Peyer's patch (tissue), 4 donors: ENCODE measurements at regions not wholly inside any gene's neighbourhood (a gene's known extent, or its start where the extent isn't known, plus 50 kb on each side); places are given as distances from the start of the nearest gene placed in this dataset.

Experiments used
- DNase-seq, 3 donors: peaks; one replicate each; pipeline ENCODE4 v3.0.0-alpha.2; 2017 to 2019
- H3K27ac ChIP-seq, 4 donors: fragments of 200-600 bp; sonication (generic); one replicate each; pipeline ENCODE4 v1.5.1; 2016 to 2019
- H3K27me3 ChIP-seq, 2 donors: fragments of 200-600 bp; sonication (generic); one replicate each; pipeline ENCODE4 v1.5.1; 2019
- H3K36me3 ChIP-seq, 3 donors: fragments of 200-600 bp; sonication (generic); one replicate each; pipeline ENCODE4 v1.5.1; 2016 to 2019
- H3K4me1 ChIP-seq, 4 donors: fragments of 200-600 bp; sonication (generic); one replicate each; pipeline ENCODE4 v1.5.1; 2016 to 2019
- H3K4me3 ChIP-seq, 4 donors: fragments of 200-600 bp; sonication (generic); 1 replicate in 3 of 4; 2 replicates in 1 of 4; pipeline ENCODE4 v1.5.1; 2016 to 2019; ENCODE audit warnings: mild to moderate bottlenecking in 1 of 4
- H3K9me3 ChIP-seq, 4 donors: fragments of 200-600 bp; sonication (generic); one replicate each; pipeline ENCODE4 v1.5.1; 2016 to 2019; ENCODE audit warnings: mild to moderate bottlenecking in 1 of 4
- POLR2A ChIP-seq, 2 donors: fragments of 450-650 bp; IDR thresholded peaks; one replicate each; pipeline ENCODE4 v1.5.1; 2017; ENCODE audit warnings: antibody characterized with exemption in 2 of 2, mild to moderate bottlenecking in 2 of 2, moderate library complexity in 2 of 2
- TF ChIP-seq, protein P1 (sequence below), 6 experiments: fragments of 450-650 bp in 4 of 6; fragments of 200-600 bp in 2 of 6; sonication (generic) in 1 of 6; IDR thresholded peaks; one replicate each; pipeline ENCODE4 v1.5.1; 2017 to 2019; ENCODE audit warnings: antibody characterized with exemption in 6 of 6, mild to moderate bottlenecking in 3 of 6, moderate library complexity in 1 of 6

DNA sequence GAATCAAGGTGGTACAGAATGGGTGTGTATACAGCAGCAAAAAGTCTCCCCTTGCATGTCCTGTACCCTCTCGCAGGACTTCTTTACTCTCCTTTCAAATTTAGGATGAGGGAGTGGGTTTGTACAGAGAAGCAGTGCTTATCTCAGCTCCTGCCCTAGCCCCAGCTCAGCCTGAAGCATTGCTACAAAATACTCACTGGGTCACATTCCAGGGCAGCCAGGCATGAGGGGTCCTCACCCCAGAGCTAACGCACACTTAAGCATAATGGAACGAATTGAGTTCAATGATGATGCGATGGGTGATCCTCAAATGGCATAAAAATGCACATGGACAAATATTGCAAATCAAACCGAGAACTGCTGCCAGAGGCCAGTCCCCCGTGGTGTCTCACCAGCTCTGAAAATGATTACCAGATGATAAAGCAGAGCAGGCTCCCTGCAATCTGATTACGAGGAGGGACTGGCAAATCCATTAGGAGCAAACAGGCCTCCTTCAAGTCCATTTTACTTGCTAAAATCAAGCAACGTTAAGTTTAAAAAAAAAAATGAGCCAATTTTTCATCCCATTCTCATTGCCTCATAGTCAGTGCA is 231.6 kb upstream of the TAS2R1 start:
- Histone ChIP-seq H3K27ac (no peak overlapping the region), H3K27me3 (no peaks in the 10 kb centered on the region), H3K4me1 (no peaks in the 10 kb centered on the region), H3K36me3 (no peaks in the 10 kb centered on the region), H3K4me3 (no peak overlapping the region), H3K9me3 (no peaks in the 10 kb centered on the region)
- no peak for DNase-seq
- TF ChIP-seq POLR2A (IDR thresholded peaks at IDR 0.05) = no peak
- TF ChIP-seq, protein P1, sequence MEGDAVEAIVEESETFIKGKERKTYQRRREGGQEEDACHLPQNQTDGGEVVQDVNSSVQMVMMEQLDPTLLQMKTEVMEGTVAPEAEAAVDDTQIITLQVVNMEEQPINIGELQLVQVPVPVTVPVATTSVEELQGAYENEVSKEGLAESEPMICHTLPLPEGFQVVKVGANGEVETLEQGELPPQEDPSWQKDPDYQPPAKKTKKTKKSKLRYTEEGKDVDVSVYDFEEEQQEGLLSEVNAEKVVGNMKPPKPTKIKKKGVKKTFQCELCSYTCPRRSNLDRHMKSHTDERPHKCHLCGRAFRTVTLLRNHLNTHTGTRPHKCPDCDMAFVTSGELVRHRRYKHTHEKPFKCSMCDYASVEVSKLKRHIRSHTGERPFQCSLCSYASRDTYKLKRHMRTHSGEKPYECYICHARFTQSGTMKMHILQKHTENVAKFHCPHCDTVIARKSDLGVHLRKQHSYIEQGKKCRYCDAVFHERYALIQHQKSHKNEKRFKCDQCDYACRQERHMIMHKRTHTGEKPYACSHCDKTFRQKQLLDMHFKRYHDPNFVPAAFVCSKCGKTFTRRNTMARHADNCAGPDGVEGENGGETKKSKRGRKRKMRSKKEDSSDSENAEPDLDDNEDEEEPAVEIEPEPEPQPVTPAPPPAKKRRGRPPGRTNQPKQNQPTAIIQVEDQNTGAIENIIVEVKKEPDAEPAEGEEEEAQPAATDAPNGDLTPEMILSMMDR (IDR thresholded peaks at IDR 0.05) = no peak

GRCh38 chr5:9859808-9860207 is 229.7 kb upstream of the TAS2R1 start:
- no peaks in the 10 kb centered on the region for H3K9me3 ChIP-seq
- no peaks in the 10 kb centered on the region for H3K27me3 ChIP-seq
- H3K36me3 ChIP-seq = no peaks in the 10 kb centered on the region
- TF ChIP-seq POLR2A (IDR thresholded peaks at IDR 0.05) = no peak
- TF ChIP-seq, protein P1 (IDR thresholded peaks at IDR 0.05) = no peak
- no peak for DNase-seq
- no peak overlapping the region for H3K27ac ChIP-seq
- no peak overlapping the region for H3K4me3 ChIP-seq
- no peaks in the 10 kb centered on the region for H3K4me1 ChIP-seq

GRCh38 chr5:9858043-9858442 is 227.9 kb upstream of the TAS2R1 start:
- Histone ChIP-seq H3K4me3 (no peak overlapping the region), H3K27me3 (no peaks in the 10 kb centered on the region), H3K9me3 (no peaks in the 10 kb centered on the region), H3K4me1 (no peaks in the 10 kb centered on the region), H3K36me3 (no peaks in the 10 kb centered on the region), H3K27ac (no peak overlapping the region)
- TF ChIP-seq, protein P1 (IDR thresholded peaks at IDR 0.05) = no peak
- TF ChIP-seq POLR2A (IDR thresholded peaks at IDR 0.05) = no peak
- no peak for DNase-seq

DNA sequence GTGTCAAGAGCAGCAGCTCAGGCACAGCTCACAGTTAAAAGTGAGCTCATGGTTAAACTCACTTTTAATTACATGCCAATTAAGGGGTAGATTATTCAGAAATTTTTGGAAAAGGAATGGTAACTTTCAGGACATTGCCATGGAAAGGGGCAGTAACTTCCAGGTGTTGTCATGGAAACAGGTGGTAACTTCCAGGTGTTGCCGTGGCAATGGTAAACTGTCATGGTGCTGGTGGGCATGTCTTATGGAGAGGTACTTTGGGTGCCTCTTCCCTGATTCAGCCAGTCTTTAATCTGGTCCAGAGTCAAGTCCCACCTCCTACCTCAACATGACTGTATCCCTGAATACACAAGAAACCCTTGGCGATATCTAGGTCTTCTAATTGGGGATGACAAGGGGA is 223.2 kb upstream of the TAS2R1 start:
- TF ChIP-seq POLR2A (IDR thresholded peaks at IDR 0.05) = no peak
- TF ChIP-seq, protein P1 (IDR thresholded peaks at IDR 0.05) = no peak
- Histone ChIP-seq H3K36me3 (no peaks in the 10 kb centered on the region), H3K4me3 (no peak overlapping the region), H3K4me1 (no peaks in the 10 kb centered on the region), H3K9me3 (no peaks in the 10 kb centered on the region), H3K27ac (no peak overlapping the region), H3K27me3 (no peaks in the 10 kb centered on the region)
- DNase-seq = no peak

- H3K9me3 ChIP-seq = no peaks in the 10 kb centered on the region
- DNase-seq = no peak
- no peaks in the 10 kb centered on the region for H3K4me1 ChIP-seq
- no peak overlapping the region for H3K4me3 ChIP-seq
- H3K36me3 ChIP-seq = no peaks in the 10 kb centered on the region
- no peak overlapping the region for H3K27ac ChIP-seq
- H3K27me3 ChIP-seq = no peaks in the 10 kb centered on the region
- TF ChIP-seq, protein P1 (IDR thresholded peaks at IDR 0.05) = no peak
- no peak for TF ChIP-seq POLR2A (IDR thresholded peaks at IDR 0.05)
These were observed 222.5 kb upstream of the TAS2R1 start for GRCh38 chr5:9852671-9853070.

DNA sequence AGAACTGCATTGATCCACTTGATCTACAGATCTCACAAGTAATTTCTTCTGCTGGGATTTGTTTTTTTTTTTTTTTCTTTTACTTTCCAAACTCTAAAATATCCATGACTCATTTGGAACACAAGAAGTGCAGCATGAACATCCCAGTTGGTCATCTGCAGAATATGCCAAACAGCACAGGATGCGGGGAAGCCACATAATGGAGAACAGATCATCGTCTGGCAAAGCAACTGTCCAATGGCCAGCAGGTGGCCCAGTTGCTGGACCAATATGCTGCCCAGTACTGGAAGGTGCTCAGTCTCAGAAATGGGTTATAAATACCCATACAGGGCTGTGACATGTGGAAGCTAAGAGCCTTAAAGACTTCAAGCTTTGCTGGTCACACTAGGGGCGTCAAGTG is 221.3 kb upstream of the TAS2R1 start:
- no peak for TF ChIP-seq POLR2A (IDR thresholded peaks at IDR 0.05)
- TF ChIP-seq, protein P1 (IDR thresholded peaks at IDR 0.05) = peak in 1 of 6 experiments; percentile 10
- Histone ChIP-seq H3K36me3 (no peaks in the 10 kb centered on the region), H3K9me3 (no peaks in the 10 kb centered on the region), H3K4me3 (no peak overlapping the region), H3K27me3 (no peaks in the 10 kb centered on the region), H3K27ac (no peak overlapping the region), H3K4me1 (no peaks in the 10 kb centered on the region)
- no peak for DNase-seq
